CD4-positive, alpha-beta T cell treated with Interleukin-1 beta for 1 hour (primary cell): ENCODE measurements at regions not wholly inside any gene's neighbourhood (a gene's known extent, or its start where the extent isn't known, plus 50 kb on each side); places are given as distances from the start of the nearest gene placed in this dataset.

Experiments used
- DNase-seq, 2 donors: peaks; one replicate each; pipeline ENCODE4 v3.0.0-alpha.2; 2020 to 2022

DNA sequence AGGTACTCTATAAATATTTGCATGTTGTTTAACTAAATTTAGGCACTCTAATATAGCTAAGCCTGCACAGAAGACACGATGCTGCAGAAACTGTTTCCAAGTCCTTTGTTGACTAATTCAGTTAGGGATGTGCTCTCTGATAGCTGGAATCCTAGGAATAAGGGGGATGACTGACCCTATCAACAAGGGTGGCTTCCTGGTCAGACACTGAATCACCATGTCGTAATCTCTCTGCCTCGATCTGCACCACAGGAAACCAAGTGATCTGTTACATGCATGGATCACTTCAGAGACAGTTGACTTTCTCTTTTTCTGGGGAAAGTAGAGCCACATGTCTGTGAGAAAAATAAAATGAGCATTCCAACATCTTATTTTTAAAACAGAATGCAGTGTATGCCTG lies 169.1 kb downstream of the GUCY2F start:
- no peak for DNase-seq

DNA sequence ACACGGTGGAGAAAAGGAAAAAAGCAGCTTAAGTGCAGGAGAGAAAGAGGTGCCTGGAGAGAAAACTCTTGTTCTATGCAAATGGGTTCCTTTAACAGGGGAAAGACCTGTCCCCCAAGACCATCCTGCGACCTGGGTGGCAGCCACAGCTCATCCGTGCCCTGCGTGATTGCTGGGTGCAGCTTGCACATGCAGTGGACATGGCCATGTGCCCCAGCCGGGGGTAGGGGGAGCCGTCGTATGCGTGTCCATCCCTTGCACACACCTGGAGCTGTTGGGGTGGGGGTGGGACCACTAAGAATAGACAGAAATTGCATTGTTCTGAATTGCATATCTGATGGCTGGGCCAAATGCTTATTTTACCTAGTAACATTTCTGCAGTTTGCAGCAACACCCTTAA lies 171.9 kb downstream of the GUCY2F start:
- no peak for DNase-seq

DNA sequence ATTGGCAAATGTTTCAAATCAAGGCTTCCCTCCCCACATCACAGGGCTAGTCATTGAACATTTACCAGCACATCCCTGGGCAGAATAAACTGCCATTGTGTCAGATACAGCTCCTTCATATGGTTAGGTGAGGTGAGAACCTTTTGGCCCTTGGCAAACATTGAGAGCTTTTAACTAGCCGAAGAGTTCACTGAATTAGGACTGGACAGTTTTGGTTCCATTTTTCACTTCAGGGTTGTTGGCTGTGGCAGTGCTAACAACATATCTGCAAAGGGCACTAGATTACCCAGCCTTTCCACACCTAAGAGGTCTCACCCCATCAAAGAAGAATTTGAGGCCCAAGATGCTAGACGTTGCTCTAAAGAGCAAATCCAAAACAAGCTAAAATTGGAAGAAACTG lies 180.7 kb downstream of the GUCY2F start:
- DNase-seq: no peak

DNA sequence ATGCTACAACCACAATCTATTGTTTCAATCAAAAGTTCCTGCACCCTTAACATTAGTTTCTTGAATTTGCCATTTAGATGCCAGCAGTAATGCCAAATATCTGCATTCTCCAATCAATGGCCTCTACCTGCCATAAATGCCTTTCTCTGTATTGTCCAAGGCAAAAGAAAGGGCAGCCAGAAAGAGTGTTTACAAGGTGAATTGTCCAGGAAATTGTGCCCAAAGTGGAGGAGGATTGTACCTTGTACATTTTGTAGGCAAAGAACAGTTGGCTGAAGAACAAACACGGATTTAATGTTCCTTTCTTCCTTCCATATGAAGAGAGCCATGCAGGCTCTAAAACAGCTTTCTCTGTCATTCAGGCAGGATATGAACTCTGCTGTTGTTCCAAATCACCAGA lies 181.5 kb downstream of the GUCY2F start:
- DNase-seq: no peak

DNA sequence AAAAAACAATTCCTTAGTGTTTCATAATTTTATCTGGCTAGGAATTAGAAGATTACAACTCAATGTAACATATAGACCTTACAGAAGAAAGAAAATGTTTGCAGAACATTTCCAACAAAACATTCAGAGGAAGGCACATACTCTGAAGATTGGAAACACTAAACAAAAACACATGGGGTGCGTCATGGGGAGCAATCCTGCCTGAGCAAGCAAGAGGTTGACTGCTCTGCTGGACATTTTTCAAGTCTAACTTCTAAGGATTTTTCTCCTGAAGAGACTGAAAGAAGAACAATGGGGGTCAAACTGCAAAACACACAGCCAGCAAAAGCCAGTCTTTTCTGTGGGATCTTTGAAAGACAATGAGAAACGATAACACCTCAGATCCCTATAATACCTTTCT lies 182.8 kb downstream of the GUCY2F start:
- no peak for DNase-seq

DNA sequence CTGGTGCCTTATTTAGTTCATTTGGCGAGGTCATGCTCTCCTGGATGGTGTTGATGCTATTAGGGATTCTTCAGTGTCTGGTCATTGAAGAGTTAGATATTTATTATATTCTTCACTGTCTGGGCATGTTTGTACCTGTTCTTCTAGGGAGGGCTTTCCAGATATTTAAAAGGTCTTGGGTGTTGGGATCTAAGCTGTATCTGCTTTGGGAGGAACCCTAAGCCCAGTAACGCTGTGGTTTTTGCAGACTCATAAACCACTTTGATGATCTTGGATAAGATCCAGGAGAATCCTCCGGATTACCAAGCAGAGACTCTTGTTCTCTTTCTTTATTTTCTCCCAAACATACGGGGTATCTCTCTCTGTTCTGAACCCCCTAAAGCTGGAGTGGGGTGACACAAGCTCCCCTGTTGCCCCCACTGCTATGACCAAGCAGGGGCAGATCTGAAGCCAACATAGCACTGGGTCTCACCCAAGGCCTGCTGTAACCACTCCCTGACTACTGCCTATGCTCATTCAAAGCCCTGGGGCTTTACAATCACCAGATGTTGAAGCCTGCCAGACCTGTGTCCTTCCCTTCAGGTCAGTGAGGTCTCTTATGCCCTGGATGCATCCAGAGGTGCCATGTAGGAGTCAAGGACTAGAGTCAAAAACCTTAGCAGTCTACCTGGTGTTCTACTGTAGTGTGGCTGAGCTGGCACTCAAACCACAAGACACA lies 187.6 kb downstream of the GUCY2F start:
- DNase-seq: no peak

DNA sequence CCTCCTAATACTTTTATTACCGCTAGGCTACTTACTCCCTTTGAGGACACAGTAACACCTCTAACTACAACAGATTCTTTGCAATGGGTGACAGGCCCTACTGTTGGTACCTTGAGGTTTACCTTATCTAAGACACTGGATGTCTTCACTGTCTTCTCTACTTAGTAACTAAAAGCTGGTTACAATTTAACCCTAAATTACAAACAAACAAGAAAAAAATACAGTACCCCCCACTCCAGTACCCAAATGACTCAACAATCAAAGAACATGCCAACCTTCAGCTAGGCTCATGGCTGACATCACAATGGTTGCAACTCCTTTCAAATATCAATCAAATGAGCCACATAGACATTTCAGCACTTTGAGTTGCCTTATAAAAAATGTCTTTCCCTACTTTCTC lies 198.0 kb downstream of the GUCY2F start:
- no peak for DNase-seq

DNA sequence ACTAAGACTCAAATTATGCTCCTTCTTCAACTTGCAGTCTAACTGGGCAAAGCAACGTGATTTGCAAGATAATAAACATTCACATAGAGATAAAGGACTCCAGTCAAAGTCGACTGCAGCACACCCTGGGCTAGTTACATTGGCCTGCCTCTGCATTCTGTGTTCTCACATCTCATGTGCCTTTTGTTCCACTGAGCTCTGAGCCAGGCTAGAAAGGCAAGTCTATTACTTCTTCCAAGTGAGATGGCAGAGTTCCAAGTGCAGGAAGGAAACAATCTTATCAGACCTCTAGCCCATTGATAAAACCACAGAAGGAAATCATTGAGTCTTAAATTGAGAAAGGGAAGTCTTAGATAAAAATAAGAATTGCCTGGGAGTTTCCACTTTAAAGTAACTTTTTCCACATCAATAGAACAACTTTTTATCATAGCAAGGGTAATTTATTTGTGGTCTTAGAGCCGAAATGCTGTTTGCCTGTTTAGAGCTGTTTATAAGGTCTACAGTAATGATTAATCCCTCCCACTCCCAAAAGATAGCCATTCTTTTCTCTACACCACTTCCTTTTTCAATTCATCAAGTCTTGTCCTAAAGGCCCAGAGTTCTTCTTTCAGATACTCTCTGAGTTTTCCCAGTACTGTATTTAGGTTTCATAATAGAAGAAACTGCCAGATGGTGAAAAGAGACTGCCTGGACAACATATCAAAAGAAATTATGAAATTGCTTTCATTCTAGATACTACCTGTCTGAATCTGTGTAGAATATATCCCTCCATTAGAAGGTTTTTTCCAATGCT lies 200.2 kb downstream of the GUCY2F start:
- no peak for DNase-seq

DNA sequence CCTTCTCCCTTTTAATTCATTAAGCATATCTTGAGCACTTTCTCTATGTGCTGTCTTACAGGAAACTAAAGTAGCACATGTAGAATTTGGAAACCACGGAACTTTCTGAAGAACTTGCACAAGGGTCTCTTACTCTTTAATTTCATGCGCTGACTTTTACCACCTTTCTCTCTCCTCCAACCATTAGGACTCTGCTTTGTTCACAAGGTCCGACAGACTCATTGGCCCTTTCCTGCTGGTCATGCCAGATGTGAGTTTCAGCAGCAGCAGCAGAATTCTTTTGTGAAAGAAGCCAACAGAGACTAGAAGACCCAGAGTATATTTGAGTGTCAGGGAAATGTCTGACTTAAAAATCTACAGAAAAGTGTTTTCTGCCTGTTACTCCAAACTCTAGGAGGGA lies 207.1 kb downstream of the GUCY2F start:
- no peak for DNase-seq

DNA sequence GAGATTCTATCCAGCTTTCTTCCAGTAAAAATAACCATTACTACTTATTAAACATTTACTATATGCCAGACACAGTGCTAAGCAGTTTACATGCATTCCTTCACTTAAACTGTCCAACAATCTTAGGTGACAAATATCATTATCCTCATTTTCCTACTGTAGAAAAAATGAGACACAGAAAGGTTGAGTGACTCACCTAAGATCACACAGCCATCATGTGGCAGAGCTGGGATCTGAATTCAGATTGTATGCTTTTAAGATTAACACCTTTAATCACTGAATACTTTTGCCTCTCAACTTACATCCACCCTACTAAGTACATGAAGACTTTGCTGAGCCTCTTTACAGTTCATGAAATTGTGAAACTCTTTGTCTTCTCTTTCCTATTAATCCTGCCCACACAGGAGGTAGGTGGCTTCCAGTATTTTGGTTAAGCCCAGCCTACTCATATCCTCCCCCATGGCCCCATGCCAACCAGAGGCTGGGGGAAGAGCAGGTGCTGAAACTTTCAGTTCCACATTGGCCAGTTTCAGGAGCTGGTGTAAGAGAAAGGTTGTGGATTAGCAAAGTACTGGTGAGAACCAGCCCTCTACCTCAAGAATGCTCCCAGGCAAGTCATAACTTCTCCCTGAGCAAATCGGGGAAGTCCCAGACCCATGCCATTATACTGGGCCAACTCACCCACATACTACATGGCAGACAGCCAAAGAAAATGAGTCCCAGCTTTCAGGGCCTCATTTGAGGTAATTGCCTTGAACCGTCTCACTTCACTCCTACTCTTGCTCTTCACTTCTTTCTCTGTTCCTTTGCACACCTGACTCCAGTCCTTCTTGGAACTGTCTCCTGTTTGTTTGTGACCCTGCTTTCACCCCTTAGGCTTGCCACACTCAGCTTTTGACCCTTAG lies 211.1 kb downstream of the GUCY2F start:
- peak in 1 of 2 donors; percentile 17 for DNase-seq

DNA sequence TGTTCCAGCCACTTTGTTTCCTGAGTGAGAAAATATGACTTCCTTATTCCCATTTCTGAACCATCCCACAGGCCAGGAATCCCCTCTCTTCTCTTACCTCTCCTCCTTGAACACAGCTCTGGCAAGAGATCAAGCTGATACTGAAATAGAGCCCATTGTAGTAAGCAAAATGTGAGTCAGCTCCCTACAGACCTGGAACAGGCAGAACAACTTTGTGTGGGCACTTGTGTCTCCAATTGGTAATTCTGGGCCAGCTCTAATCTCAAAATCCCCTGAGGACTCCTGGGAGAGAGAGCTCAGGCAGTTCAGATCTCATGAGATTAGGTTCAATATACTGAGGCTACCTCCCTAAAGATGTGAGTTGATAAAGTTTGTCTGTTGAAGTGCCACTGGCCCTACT lies 213.5 kb downstream of the GUCY2F start:
- DNase-seq: no peak

DNA sequence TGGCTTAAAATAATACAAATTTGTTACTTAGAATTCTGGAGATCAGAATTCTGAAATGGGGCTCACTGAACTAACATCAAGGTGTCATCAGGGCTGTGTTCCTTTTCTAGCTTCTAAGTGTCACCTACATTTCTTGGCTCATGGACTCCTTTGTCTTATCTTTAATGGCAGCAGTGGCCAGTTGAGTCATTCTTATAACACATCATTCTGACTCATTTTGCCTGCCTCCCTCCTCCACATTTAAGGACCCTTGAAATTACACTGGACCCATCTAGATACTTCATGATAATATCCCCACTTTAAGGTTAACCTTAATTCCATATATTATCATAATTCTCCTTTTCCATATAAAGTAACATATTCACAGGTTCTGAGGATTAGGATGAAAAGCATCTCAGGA lies 215.9 kb downstream of the GUCY2F start:
- DNase-seq: no peak

DNA sequence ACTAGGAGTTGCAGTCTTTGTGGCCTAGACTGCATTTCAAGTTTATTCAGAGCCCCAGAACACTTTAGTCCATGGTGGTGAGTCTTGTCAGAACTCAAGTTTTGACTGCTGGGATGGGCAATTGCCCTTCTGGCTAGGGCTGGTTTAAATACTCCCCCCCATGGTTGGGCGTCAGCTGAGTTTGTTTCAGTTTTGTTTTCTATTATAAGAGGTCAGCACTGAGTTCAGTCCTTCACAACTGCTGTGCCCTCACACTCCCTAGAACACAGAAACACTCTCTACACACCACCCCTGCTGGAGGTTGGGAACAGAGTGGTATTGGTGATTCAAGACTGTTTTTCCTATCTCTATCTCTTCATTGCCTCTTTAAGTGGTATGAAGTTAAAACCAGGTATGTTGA lies 217.0 kb downstream of the GUCY2F start:
- DNase-seq: no peak

DNA sequence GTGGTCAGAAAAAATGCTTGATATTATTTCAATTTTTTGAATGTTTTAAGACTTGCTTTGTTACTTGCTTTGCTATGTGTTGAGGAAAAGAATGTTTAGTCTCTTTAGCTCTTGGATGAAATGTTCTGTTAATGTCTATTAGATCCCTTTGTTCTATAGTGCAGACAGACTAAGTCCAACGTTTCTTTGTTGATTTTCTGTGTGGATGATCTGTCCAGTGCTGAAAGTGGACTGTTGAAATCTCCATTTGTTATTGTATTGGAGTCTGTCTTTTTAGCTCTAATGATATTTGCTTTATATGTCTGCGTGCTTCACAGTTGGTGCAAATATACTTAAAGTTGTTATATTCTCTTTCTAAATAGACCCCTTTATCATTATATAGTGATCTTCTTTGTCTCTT lies 220.6 kb downstream of the GUCY2F start:
- no peak for DNase-seq

DNA sequence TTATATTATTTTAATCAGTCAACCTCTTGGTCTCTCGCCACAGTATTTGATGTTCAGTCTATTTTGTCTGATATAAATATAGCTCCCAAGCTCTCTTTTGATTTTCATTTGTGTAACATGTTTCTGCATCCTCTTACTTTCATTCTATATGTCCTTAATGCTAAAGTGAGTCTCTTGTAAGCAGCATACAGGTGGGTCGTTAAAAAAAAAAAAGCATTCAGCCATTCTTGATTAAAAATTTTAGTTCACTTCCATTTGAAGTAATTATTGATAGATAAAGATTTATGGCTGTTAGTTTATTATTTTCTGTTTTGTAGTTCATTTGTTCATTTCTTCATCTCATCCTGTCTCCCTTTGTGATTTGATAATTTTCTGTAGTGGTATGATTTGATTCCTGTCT lies 229.1 kb downstream of the GUCY2F start:
- DNase-seq: no peak

DNA sequence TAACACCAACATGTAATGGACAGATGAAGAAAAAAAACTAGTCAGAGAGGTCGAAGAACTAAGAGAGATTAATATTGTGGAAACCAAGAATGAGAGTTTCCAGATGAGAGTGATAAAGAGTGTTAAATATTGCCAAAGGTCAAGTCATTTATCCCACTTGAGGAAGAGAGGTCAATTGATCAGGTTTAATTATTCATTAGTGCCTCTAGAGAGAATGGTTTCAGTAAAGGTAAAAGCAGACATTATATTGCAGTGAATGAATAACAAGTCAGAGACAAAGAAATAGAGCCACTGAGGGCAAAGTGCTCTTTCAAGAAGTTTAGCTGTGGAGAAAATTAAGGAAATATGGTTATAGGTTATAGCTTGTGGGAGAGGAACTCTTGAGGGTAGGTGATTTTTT lies 263.1 kb downstream of the GUCY2F start:
- DNase-seq: no peak

DNA sequence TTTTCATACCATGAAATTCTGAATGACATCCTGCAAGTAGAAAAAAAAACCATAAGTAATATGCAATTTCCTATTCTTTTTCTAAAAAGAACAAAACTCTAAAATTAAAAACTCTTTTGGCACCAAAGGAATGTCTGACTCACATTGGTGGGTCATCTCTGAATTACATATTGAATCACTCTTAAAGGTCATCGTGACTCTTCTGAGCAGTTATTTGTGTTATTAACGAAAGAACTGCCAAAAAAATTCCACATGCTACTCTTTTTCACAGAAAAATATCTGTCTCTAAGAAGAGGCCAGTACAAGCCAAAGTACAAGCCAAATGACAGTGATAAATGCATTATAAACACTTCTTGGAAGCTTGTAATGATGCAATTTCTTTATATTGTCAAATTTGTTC lies 282.2 kb downstream of the GUCY2F start:
- DNase-seq: no peak

DNA sequence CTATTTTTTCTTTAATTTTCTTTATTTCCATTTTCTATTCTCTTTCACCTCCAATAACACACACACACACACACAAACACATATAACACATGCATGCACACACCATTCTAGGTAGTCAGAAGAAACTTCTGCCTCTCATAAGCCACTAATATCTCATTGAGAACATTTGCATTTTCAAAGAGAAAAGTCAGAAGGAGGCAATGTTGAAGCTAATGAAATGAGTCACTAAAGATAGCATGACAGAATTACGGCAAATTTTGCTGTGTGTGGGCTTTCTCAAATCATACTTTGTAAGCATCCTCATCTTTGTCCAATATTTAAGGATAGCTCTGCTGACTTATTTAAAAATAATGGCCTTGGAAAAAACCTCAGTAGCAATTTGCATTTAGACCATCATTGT lies 291.3 kb downstream of the GUCY2F start:
- no peak for DNase-seq

DNA sequence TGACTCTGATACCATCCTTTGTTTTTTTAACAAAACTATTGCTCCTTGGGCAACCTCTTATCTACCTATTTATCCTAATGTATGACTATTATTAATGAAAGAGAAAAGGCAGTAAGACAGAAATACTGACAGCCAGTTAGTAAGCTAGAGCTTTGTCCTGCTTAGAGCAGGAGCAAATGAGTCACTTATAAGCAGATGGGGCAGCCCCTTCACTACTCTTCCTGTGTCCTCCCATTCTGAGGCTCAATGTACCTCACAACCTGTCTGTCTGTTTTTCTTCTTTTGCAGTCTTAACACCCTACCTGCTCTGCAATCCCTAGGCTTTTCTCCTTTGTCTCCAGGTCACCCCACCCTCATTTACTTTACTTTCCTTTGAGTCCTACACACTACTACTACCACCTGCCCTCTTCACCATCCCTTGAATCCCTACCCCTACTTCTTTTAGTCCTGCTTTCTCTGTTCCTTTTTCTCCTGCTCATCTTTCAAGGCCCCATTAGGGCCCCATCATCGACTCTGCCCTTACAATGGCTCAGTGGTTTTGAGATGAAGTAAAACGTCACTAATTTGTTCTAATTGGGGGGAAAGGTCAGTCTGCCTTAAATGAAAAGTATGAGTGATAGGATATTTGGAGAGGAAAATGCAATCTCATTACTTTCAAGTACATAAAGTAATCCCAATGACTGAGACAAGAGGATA lies 294.3 kb downstream of the GUCY2F start:
- DNase-seq: no peak

DNA sequence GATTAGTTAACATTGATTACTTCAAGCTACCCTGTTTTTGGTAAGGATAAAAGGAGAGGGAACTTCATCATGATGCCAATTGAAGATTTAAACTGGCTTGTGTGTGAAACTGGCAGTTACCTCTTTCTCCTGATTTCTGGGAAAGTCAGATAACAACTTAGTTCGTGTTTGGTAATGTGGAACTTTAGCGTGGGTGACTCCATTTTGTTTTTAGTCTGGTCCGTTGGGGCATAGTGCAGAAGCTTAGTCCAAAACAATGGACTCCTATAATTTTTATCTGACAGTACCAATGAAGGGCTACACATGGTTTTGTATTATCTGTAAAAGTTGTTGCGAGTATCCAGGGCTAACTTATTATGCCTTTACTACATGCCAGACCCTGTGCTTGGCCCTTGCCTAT lies 294.9 kb downstream of the GUCY2F start:
- no peak for DNase-seq

DNA sequence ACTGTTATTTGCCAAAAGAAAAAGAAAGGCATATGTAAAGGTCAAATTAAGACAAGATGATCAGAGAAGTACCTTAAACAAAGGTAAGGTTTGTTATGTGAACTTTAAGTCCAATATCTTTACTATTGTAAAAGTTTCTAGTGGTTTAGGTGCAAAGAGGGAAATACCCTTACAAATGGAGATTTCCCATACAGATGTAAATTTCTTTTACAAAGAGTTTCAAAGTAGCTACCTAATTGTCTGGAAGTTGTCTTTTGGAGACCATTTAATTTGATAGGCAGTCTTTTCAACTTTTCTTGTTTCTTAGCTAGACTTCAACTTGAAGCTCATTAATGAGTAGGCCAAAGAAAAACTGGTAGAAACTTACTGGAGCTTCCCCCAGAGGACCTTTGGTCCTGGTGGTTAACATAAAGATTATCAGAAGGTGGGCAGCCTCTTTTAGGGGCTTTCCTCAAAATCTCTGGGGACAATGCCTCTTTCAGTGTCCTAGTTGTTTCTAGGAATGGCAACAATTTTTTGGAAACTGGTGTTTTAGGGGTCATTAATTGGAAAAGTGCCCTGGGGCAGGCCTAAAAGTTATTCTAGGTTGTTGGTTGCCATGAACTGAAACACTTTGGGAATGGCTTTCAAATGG lies 297.3 kb downstream of the GUCY2F start:
- DNase-seq: no peak

DNA sequence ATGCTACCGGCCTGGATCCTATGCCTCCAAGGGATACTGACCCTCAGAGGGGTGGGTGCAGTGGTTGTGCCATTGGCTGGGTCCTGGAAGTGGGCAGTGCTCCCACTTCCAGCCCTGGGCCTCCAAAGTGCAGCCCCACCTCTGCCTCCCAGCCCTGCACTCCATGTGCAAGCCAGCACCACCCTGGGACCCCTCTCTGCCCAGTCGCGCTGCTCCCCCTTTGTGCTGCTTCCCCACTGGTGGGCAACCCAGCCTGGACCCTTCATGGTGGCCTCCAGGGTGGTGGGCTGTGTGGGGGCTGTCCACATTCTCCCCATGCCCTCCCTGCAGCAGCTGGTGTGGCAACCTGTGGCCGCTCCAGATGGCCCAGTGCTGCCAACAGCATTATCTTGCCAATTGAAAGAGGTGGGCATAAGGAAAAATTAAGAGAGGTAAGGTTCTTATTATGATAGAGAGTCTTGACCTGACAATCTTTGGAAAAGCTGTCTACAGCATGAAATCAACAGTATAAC lies 309.7 kb downstream of the GUCY2F start:
- no peak for DNase-seq
